DMS114 treated with DMSO at 0.1 percent for 48 hours (cell line): ENCODE measurements at regions not wholly inside any gene's neighbourhood (a gene's known extent, or its start where the extent isn't known, plus 50 kb on each side); places are given as distances from the start of the nearest gene placed in this dataset.

Source experiments
- DNase-seq: peaks from one replicate; lab custom pipeline; 2025; ENCODE audit not compliant: unreplicated experiment; lab: John Stamatoyannopoulos, UW

DNA sequence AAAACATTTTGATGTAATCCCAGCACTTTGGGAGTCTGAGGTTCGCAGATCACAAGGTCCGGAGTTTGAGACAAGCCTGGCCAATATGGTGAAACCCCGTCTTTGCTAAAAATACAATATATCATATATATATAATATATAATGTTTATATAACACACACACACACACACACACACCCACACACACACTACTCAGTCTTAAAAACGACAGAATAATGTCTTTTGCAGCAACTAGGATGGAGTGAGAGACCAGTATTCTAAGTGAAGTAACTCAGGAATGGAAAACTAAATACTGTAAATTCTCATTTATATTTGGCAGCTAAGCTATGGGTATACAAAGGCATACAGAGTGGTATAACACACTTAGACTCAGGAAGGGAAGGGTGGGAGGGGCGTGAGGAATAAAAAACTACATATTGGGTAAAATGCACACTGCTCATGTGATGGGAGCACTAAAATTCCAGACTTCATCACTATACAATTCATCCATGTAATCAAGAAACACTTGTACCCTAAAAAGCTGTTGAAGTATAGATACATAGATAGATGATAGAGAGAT, 231.2 kb upstream of the SEMA3A start:
- no peak for DNase-seq

DNA sequence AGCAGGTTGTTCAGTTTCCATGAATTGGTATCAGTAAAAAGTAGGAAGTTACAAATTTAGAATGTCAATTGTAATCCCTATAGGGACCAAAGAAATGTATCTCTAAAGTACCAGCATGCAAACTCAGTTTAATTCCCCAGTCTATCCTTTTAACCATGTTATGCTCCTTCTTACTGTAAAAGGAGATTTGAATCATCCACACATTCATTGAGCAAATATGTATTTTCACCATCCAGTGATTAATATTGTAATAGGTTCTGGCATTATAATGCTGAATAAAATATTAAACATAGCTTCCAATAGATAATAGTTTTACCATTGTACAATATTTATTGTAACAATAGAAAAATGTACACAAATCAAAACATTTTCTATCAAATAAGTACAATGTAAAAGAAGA, 228.2 kb upstream of the SEMA3A start:
- no peak for DNase-seq

DNA sequence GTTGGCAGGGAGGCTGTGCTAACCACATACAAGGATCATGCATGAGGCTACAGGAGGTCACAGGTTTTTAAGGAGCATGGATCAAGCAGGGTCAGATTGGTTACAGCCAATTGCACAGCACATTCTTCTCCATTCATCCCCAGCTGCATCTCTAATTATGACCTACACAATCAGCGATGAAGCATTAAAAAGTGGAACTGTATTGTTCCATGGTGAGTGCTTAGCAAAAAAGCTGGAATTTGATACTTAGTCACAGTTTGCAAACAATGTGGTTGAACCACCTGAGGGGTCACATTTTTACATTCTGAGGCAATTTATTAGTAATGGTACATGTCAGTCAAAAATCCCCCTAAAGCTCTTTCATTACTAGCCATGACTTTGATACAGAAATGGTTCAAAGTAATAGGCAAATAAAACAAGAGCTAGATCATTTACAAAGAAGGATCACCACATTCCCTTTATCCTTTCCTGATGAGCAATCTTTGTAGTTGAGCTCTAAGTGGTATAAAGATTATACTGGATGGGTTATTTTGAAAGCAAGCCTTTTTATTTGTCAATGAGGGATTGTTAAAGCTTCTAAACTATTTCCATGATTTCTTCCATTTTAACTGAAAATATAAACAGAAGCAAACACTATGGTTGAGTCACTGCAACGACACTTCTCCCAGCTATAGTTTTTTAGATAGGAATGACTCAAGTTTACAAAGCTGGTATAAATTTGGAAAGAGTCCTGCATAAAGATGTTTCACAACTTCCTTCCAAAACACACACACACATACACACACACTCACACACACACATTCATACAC, 217.8 kb upstream of the SEMA3A start:
- no peak for DNase-seq

DNA sequence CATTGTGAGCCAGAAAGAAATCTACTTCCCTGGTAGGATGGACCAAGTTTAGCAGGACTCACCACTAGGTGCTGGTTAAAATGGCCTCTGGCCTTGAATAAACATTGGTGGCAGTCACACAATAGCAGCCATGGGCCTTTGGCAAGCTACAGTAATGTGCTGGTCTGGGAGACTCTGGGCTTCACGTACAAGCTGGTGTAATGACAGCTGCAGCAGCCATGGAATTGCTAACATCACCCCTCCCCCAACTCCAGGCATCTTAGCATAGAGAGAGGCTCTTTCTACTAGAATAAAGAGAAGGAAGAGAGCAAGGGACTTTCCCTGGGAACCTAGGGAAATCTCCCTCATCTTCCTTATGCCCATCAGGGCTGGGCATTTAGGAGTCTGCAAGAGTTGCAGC, 205.1 kb upstream of the SEMA3A start:
- DNase-seq, result no peak

DNA sequence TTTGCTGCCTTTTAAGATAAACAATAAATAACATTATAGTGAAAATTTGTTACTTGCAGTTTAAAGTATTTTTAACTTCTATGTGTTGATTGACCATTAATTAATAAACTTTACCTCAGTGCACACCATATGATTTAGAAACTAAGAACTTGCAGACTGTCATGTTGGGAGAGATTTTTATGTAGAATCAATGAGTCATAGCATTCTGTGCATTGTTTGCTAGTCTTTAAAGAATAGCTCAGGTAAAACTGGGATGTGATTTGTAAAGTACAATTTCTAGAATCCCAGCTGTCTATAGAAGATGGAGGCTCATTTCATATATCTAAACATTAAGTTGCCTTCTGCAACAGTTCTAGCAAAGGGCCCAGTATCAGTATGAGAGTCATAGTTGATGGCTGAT, 199.6 kb upstream of the SEMA3A start:
- no peak for DNase-seq

DNA sequence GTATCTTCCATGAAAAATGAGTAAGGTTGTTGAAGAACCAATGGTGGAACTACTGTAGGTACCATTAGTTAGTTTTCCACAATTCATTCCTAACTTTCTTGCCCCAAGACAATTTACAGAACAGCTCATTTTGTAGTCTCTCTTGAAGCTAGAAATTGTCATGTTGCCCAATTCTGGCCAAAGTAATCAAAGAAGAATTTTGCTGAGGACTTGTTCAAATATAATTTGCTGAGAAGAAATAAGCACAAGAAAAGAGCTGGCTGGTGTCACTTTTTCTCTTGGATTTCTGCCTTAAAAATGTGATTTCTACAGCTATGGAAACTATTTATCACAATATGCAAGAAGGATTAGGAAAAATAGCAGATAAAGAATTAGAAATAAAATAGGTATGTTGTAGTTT, 199.2 kb upstream of the SEMA3A start:
- no peak for DNase-seq

DNA sequence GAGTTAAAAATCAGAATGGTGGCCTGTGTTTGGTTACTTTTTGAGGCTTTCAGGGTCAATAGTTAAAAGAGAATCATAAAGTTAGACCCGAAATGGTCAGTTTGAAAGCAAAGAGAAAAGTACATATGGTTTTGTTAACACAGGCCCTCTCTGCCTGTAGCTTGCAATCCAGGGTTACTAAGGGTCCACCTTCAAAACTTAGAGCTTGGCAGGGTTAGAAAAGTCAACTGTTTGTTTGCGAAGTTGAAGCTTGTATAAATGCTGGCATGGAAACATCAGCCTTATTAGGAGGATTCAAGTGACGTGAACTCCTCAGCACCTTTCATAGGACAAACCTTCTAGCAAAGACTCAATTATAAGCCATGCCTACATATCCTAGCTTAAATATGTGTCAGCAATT, 196.3 kb upstream of the SEMA3A start:
- DNase-seq, result no peak

DNA sequence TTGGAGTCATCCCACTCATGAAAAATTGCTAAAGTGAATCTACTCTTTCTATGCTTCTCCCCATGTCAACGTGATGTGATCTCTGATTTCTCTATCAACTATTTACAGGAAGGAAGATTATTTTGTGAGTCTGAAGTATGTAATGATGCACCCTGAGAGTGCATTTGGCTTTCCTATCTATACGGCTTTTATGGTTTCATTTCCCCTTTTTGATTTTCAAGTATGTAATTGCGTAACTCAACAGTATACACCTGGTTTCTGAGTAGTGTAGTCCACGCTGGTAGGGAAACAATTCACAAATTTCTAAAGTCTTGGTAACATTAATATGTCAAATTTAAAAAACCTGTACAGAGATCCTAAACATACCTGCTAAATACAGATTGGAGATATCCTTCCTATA, 194.7 kb upstream of the SEMA3A start:
- no peak for DNase-seq

DNA sequence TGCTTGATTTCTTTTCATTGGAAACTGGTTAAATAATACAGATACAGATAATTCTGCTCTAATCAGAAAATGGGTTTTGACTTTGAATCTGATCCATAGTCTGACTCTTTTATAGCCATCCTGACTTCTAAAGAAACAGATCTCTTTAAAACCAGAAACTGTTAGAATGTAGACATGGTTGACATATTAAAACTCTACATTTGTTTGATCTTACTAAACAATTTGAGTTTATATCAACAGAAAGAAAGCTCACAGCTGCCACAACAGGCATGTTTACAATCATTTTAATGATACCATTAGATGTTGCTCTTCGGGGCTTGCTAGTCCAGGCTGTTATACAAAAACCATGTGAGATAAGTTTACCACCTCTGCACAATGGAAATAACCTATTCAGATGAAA, 193.0 kb upstream of the SEMA3A start:
- no peak for DNase-seq

DNA sequence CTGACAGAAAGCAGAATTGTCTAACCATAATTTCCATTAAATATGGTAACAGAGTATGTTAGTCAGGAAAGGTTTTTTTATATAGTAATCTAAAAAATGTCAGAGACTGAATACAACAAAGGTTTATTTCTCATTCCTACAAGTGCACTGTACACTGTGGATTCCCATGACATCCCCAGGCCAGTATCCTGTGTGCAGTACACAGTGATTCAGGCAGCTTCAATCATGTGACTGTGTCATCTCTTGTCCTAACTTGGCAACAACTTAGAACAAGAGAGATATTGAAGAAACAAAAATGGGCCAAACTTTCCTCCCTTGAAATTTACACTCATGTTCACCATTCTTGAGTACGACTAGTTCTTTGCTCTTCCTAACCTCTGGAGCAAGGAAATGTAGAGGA, 189.8 kb upstream of the SEMA3A start:
- DNase-seq, result no peak

DNA sequence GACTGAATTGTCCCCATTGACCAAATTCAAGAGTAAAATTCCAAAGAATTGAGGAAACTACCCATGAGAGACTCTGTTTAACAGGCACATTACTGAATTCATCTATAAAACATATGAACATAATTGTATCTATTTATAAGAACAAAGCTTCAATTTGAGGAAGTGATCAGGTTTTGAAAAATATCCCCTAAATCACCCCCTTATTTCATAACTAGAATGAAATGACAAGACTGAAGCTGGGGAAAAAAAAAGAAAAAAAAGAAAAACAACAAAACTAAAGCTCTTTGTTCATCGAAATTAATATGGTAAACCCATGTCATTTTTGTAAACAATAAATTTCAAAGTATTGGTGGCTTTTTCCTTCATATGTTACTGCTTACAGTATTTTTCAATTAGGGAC, 184.9 kb upstream of the SEMA3A start:
- DNase-seq, result no peak

DNA sequence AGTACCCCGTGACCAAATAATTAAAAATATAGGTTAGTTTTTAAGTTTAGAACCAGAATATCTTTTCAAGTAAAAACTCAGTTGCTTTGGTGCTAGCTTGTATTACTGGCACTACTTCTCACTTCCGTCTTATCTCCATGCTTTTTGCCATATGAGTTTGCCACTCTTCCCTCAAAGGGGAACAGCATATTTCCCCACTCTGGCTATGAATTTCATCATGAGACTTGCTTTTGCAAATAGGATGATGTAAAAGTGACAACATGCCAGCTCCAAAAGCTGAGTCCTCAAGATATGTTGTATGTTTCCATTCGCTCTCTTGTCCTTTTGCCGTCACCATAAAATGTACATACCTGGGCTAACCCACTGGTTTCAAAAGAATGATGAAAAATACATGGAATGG, 178.1 kb upstream of the SEMA3A start:
- no peak for DNase-seq

DNA sequence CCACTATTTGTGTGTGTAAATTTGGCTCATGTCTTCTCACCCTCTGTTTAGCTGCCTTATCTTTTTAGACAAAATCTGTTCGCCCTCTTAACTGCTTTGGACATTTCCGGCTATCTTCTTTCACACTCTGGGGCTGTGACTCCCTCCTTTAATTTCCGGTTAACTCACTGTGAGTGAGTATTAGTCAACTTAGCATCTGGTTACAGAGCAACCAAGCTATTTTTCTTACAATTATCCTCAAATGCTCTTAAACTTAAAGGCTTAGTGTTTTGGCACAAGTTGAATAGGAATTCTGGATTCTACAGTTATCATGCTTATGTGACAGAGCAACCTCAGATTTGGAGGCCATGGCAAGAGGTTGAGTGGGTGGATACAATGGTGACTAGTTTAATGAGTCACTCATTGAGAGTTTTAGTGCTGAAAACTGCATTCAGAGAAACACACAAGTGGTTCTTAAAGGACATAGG, 177.6 kb upstream of the SEMA3A start:
- no peak for DNase-seq

DNA sequence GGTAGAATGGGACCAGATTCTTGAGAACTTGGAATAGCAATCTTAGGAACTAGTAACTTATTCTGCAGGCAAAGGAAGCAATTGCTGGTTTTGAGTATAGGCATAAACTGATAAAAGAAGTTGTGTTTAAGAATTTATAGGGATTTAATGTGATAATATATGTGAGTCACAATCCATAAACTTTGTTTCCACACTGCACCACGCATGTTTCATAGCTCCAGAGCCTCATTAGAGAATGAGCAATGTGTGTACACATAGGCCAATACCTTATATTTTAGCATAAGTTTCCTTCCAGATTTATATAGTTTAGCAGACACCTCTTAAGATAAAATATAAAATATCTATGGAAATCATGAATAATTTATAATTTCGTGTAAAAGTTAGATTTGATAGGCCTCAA, 175.5 kb upstream of the SEMA3A start:
- no peak for DNase-seq

DNA sequence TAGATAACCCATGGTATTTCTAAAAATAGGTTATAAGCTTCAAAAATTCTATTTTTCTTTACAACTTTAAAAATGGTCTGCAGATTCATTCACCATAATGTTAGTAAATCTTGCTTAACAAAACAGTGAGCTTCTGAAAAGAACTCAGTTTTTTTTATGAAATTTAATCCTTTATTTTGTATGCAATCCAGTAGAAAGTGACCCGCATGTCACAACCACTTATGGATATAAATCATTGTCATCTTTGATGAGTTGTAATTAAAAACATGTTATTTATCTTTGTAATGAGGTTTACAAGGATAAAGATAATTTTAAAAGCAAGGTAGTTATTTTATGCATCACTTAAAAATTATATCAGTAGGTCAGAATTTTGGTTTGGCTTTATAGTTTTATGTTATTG, 173.5 kb upstream of the SEMA3A start:
- no peak for DNase-seq

DNA sequence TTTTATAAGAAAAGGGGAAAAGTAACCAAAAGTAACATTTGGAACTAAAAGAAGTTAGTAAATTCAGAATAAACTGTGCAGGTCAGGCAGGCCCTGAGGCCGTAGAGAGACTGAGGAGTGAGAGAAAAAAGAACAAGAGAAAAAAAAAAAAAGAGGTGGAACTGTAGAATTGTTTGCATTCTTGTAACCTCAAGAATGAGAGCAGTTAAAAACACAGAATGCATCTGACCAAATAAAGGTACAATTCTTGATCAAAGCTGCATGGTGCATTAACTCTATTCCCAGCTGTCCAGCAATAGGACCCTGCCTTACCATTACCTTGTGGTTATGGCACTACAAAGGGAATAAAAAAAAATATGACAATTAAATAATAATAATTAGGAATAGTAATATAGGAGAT, 170.1 kb upstream of the SEMA3A start:
- DNase-seq, result no peak

DNA sequence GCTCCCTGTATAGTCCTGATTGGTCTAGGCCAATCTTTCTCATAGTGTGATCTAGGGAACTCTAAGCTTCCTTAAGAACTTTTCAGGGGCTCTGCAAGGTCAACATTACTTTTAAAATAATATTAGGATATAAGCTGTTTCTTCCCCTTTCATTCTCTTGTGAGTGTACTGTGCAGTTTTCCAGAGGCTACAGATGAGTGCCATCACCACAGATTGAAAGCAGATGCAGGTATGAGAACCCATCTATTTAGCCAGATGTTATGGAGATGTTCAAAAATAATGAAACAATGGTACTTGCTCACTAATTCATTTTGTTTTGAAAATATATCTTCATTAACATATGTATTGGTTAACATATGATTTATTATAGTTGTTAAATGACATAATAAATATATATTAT, 169.2 kb upstream of the SEMA3A start:
- DNase-seq, result no peak

DNA sequence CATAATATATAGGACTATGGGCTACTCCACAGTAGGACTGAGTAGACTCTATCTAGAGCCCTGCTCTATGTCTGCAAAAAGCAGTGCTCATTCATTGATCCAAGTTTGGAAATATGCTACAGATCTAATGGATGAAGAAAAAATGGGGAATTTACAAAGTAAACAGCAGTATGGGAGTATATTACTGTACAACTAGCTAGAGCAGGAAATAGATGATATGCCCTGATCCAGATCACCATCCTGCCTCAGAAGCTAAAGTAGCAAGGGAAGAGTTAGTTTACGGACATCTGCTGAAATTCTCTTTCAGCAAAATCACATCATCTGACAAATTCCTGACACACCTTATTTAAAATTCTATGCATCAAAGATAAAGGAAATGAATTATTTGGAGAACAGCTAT, 168.2 kb upstream of the SEMA3A start:
- no peak for DNase-seq

DNA sequence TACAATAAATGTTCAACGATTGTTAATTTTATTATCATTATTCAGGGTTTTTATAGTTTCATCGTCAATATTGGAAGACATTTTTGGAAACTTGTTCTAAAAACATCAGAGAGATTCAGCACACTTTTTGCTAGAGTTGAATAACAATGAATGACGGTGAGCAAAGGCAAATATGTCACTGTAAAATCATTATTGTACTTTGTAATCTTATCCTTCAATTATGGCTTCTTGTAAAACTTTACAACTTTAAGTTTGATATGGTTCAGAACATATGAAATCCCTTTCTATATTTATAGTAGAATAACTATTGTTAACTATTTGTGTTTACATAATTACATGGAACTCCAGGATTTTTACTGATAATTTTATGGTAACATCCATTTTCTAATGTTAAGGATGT, 167.8 kb upstream of the SEMA3A start:
- no peak for DNase-seq

DNA sequence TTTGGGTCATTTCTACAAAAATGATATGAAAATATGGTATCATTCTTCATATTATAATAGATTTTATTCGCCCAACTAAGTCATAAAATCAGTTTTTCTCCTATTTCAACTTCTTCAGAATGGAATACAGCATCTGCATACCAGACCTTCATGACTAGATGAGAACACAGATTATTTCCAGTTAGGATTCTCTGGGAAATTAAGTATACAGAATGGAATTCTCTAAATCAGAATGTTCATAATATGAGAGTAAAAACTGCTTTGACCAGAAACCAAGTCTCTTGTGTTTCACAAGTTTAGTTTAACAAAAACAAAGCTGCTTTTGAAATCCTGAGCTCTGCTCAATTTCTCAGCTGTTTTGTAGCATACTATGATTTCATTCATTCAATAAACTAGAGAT, 160.3 kb upstream of the SEMA3A start:
- no peak for DNase-seq

DNA sequence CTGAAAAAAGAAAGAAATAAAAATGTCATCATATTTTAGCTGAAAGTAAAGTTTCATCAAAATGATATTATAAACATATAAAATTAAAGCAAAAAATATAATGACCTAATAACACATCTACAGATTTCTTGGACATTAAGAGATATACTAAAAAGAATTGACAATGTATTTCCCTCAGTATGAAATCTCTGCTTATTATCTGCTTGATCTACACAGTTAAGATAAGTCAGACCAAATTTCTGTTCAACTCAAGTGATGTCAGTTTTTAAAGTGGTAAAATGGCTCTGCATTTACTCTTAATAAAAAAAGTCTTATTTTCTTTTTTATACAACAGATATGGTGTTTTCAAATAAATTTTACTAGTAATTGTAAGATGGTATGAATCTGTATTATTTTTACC, 159.4 kb upstream of the SEMA3A start:
- DNase-seq, result no peak

DNA sequence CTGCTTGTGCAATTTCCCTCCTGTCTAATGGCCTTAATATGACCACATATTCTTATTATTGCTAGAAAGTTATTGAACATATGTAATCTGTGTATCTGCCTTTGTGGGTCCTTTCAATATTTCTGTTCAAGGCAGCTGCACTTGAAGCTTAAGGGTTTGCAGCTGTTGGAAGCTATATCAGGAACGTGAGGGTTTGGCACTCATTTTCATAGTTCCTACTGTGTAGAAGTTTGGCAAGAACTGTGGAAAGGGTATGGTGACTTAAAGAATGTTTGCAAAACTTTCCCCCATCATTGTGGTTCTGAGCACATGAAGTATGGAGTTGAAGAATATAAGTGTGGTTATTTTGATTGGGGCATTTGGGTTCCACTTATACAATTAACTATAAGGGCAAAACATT, 144.7 kb upstream of the SEMA3A start:
- DNase-seq, result no peak

DNA sequence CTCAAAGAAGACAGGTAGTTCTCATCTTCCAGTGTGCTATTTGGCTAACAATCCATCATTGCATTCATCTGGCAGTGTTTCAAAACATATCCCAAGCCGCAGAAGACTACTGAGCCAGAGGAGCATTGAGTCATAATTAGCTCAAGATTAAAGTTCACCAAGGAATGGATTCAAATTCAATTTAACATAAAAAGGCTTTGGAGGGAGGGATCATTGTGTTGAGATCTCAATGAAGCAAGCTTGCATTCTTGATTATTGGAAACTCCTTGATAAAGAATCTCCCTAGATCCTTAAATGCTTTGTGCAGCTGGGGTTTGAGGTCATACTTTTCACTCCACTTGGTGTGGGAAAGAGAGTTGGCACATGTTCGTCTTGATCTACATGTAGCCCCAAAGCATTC, 142.8 kb upstream of the SEMA3A start:
- DNase-seq, result no peak
